GM19468 (cell line): ENCODE measurements at regions not wholly inside any gene's neighbourhood (a gene's known extent, or its start where the extent isn't known, plus 50 kb on each side); places are given as distances from the start of the nearest gene placed in this dataset.
"Not testable (repeated sequence)": the region's sequence is repeated elsewhere in the genome, so short reads cannot be mapped to it uniquely, and the experiment has no call there.

ENCODE experiments used
- ATAC-seq: cut with Tn5 transposase; IDR thresholded peaks from one replicate; pipeline ENCODE4 v1.9.1; 2021; ENCODE audit warnings: mild to moderate bottlenecking, moderate library complexity, moderate number of reproducible peaks; ENCODE audit not compliant: unreplicated experiment; ENCODE audit errors: extremely low read depth

- not testable (repeated sequence) for ATAC-seq
Observed at GRCh38 chr6:139697856-139698255, 323.4 kb upstream of the CITED2 start.

- not testable (repeated sequence) for ATAC-seq
Observed at GRCh38 chr6:139696991-139697390, 322.5 kb upstream of the CITED2 start.

- no peak for ATAC-seq
Observed at GRCh38 chr6:139695361-139695760, 320.9 kb upstream of the CITED2 start.

GRCh38 chr6:139693735-139694134 is 319.3 kb upstream of the CITED2 start:
- ATAC-seq, result no peak

- no peak for ATAC-seq
Observed at GRCh38 chr6:139690007-139690406, 315.6 kb upstream of the CITED2 start.

- no peak for ATAC-seq
Observed at GRCh38 chr6:139687055-139687454, 312.6 kb upstream of the CITED2 start.

- no peak for ATAC-seq
Observed at GRCh38 chr6:139686308-139686707, 311.9 kb upstream of the CITED2 start.

GRCh38 chr6:139685009-139685408 is 310.6 kb upstream of the CITED2 start:
- ATAC-seq, result no peak

- ATAC-seq, result no peak
Observed at GRCh38 chr6:139680819-139681218, 306.4 kb upstream of the CITED2 start.

- no peak for ATAC-seq
Observed at GRCh38 chr6:139679516-139680179, 305.2 kb upstream of the CITED2 start.

GRCh38 chr6:139676718-139677117 is 302.3 kb upstream of the CITED2 start:
- ATAC-seq, result no peak

- ATAC-seq, result no peak
Observed at GRCh38 chr6:139666284-139666683, 291.8 kb upstream of the CITED2 start.

- ATAC-seq, result no peak
Observed at GRCh38 chr6:139663996-139664395, 289.5 kb upstream of the CITED2 start.

- no peak for ATAC-seq
Observed at GRCh38 chr6:139659711-139660110, 285.3 kb upstream of the CITED2 start.

GRCh38 chr6:139659196-139659595 is 284.7 kb upstream of the CITED2 start:
- no peak for ATAC-seq

GRCh38 chr6:139657119-139657518 is 282.7 kb upstream of the CITED2 start:
- no peak for ATAC-seq

- no peak for ATAC-seq
Observed at GRCh38 chr6:139655783-139656705, 281.6 kb upstream of the CITED2 start.

GRCh38 chr6:139654888-139655782 is 280.7 kb upstream of the CITED2 start:
- no peak for ATAC-seq

- no peak for ATAC-seq
Observed at GRCh38 chr6:139654309-139654708, 279.9 kb upstream of the CITED2 start.

- no peak for ATAC-seq
Observed at GRCh38 chr6:139653111-139653510, 278.7 kb upstream of the CITED2 start.
